ENCODE measurements at regions not wholly inside any gene's neighbourhood (a gene's known extent, or its start where the extent isn't known, plus 50 kb on each side); places are given as distances from the start of the nearest gene placed in this dataset.

- TF ChIP-seq ELF4 (CRISPR knock-in tag; IDR thresholded peaks at IDR 0.05; ENCODE audit: borderline replicate concordance), result no peak
- no peak for TF ChIP-seq CBX5 (CRISPR knock-in tag; IDR thresholded peaks at IDR 0.05; ENCODE audit: borderline replicate concordance)
- no peak for TF ChIP-seq ZNF101 (CRISPR knock-in tag; IDR thresholded peaks at IDR 0.05; ENCODE audit: borderline replicate concordance, low read depth)
- TF ChIP-seq RAD21 (CRISPR knock-in tag; IDR thresholded peaks at IDR 0.05), result no peak
- TF ChIP-seq CTCF (CRISPR knock-in tag; IDR thresholded peaks at IDR 0.05), result no peak
- no peak for TF ChIP-seq POLR2AphosphoS5 (IDR thresholded peaks at IDR 0.05; ENCODE audit: low read depth, low read length)
Measured at GRCh38 chr2:128724547-128724946, 405.9 kb upstream of the HS6ST1 start.
